ENCODE measurements at regions not wholly inside any gene's neighbourhood (a gene's known extent, or its start where the extent isn't known, plus 50 kb on each side); places are given as distances from the start of the nearest gene placed in this dataset.
A peak's percentile ranks its signal among the peaks of the same experiment; 100 is the strongest.

DNA sequence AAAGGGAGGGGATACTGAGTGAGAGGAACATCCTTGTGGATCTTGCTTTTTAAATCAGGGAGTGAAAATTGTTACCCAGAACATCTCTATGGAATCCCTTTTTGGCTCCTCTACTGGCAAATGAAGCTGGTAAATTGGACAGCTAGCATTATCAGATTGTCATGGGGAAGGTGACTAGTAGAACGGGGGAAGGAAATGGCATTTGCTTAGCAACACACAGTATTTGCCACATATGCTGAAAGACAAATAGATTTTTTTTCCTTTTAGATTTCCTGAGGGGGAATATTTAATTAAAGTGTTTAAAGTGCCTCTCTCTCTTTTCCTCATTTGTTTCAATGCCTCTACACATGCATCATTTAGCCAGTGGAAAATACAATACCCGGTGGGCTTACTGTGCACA is 573.5 kb downstream of the BCKDHB start:
- no peak for DNase-seq

DNA sequence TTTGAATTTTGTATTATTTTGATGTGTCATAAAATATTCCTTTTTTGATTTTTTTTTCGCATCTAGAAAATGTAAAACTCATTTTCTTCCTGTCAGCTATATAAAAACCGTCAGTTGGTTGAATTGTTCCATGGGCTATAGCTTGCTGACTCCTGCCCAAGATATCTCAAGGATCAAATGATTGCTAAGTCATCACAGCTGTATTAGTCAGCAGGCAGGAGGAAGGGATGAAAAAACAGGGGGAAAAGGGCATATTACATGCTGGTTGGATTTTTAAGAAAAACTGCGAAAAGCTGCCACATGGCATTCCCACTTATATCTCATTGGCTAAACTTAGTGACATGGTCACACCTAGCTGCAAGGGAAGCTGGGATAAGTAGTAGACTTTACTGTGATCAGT is 569.9 kb downstream of the BCKDHB start:
- no peak for DNase-seq

DNA sequence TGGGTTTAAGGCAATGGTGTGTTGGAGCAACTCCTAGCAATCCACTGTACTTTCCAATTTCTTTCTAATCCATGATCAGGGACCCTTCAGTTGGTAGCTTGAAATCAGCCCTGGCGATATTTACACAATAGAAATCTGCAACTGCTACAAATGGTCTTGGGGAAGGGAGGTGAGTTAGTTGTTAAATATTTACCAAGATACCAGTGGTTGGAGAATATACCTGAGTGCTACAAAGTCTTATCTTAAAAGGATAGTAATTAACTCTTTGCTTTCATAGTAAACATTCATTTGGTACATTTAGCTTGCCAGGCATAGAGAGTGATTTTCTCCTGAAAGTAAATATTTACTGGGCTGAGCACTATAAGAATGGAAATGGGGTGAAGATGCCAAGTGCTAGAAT is 568.2 kb downstream of the BCKDHB start:
- no peak for DNase-seq

DNA sequence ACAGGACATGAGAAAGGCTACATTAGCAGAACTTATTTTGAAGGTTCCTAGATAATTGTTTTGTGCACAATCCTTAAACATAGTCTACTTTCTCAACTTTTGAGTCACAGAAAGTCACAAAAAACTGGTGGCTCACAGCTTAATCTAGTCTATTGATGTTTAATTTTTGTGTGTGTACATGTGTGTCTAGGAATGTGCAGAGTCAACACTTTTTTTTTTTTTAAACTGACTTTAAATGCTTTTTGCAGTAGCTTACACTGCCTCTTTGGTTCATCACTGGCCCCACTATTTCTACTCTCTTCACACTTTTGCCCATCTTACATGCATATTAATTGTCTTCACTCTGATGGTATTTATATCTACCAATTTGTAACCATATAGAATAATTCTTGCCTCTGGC is 566.9 kb downstream of the BCKDHB start:
- DNase-seq = no peak

DNA sequence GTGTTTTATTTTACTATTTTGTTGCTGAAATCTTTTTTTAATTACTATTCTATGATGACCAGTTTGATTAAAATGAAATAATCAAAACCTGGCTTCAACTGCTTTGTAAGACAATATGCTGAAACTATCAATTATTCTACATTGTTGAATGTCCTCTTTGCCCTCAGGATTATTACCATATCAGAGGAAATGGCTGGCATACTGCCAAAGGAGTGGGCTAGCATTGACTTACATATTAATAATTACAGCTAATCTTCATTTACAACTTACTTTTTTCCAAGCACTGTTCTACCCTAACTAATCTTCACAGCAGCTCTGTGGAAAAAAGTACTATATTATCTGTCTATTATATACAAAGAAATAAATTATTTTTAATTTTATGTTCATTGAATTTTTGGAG is 560.5 kb downstream of the BCKDHB start:
- DNase-seq = no peak

DNA sequence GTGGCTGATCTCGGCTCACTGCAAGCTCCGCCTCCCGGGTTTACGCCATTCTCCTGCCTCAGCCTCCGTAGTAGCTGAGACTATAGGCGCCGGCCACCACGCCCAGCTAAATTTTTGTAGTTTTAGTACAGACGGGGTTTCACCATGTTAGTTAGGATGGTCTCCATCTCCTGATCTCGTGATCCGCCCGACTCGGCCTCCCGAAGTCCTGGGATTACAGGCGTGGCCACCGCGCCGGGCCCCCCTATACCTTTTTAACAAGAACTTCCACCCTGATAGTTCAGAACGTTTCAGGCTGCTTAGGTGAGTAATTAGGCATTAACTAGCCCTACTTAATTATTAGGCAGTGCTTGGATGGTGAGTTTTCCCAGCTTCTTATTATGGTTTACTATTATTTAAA is 552.5 kb downstream of the BCKDHB start:
- DNase-seq = no peak

DNA sequence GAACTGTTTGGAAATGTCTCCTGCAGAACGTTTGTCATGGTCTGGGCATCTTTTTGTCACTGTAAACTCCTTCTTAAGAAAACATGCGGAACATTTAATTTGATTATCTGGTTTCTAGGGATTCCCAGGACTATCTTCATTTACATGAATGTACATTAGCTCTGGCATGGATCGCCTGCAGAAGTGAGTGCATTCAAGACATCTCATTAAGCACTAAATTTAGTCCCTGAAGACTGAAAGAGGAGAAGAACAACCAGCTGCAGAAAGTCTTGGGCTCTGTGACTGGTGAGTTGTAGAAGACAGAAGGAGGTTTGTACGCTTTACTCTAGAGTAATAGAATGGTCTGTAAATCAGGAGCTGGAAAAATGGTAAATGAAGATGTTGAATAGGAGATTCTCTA is 540.7 kb downstream of the BCKDHB start:
- DNase-seq = no peak

DNA sequence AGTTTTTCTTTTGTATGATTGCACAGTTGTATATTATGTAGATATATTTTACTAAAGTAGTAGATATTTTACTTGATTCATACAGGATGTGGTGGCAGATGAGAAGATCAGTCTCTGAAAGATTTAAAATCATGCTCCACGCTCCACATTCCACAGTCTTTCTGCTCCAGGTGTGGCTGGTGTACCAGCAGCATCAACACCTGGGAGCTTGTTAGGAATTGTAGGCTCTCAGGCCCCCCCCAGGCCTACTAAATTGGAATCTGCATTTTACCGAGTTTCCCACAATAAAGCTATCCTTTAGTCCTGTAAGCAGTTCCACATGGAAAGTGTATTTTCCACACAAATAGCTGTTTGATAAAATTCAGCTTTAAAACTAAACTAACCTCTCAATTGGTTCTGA is 537.4 kb downstream of the BCKDHB start:
- no peak for DNase-seq

DNA sequence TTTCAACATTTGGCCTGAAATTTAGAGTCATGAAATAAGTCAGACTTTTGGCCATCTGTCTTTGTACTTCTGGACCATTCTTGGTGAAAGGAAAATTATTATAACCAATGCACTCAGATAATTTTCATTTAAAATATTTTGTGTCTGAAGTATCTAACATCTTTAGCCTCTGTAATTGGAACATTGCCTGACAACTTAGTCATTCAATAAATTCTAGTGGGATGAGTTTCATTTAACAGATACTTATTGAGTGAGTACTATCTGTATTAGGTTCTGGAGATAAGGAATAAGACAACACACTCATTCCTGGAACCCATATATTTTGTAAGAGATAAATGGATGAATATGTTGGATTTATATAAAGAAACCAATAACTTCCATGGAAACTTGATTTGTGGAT is 536.0 kb downstream of the BCKDHB start:
- DNase-seq = no peak

DNA sequence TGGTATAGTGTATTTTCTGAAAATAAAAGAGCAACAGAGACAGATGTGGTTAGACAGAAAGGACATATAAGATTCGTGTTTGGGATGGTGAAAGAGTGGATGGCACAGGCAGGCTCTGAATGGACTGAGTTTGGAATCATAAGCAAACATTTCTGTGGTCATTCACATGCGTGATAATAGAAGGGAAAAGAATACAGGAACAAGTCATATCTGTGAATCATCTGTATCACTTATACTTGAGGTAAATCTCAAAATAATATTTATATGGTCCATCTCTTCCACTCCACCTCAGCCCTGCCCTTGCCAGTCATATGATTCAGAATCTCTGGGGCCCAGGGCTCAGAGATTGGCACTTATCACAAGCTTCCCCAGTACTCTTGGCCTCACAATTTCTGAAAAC is 535.1 kb downstream of the BCKDHB start:
- DNase-seq = no peak

DNA sequence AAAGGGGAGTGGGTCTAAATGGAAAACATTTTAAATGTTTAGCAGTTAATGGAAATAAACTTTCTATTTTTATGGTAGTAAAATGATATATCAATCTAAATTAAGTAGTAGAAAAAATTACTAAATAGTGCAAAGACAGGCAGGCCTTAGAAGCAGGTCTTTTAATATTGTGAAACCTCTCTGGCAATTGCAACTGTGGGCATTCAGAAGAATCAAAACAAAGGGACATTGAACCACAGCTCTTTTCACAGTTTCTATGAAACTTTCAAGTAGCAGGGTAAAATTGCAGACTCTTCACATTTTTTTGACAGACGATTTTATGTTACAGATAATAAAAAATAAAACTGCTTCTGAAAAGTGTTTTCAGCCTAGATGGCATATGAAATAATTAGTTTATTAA is 533.7 kb downstream of the BCKDHB start:
- no peak for DNase-seq

DNA sequence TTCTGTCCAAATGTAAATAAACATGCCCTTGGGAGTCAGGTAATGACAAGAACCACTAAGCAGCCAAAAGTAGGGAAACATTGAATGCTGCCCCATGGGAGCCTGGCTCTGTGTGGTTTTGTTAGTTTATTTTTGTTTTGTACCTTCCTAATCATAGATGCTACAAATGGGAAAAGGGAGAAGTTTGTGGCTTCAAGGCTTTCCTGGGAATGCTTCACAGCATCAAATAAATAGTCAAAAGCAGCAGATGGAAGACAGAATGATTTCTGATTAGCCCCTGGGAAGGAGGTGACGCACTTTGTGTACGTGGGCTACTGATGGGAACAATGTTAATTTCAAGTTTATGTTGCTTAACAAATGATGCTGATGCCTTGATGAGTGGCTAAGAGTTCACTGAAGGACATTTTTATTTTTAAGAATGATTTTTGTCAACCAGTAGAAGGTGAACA is 532.7 kb downstream of the BCKDHB start:
- no peak for DNase-seq

DNA sequence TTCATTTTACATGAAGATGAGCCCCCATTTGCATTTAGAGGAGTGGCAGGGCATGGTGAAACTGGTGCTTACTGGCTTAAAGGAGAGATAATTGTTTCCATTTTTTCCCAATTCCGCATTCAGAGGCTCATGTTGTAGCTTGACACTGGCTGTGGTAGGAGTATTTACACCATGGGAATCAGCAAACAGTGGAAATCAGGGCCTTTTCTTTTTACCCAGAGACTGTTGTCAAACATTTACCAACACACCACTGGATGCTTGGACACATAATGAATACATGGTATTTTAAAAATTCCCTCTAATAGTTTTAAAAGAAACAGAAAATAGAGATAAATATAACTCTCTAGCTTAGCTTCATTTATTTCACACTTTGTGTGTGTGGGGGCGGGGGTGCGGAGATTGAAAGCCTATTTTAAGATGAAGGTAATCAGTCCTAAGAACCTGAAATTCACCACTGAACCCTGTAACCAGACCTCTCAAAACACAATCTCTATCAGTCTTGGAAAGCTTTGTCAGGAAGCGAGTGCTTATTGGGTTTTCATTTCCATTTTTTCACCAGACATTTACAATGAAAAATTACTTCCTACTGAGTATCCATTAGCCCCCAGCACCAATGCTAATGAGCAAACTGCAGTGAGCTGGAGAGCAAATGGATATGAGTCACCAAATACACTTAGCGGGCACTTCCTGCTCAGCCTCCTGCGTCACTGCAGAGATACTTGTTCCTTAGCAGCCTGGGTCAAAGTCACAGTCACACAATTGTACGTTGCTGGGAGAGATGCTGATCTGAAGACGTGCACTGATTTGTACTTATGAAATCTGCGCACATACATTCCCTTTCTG is 532.0 kb downstream of the BCKDHB start:
- DNase-seq = peak; percentile 34

DNA sequence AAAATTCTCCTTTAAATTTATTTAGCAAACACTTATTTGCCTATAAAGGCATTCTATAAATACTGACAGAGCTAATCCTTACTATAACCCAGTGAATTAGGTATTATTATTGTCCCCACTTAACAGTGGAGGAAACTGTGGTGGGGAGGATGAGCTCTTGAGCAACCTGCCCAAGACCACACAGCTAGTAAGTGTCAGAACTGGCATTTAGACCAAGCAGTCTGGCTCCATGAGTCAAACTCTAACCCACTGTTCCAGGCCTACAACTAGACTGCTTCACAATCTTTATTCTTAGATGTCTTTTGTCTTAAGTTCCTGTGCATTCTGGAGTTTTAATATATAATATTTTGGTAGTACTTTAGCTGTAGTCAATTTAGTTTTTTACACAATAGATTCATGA is 530.8 kb downstream of the BCKDHB start:
- DNase-seq = no peak

DNA sequence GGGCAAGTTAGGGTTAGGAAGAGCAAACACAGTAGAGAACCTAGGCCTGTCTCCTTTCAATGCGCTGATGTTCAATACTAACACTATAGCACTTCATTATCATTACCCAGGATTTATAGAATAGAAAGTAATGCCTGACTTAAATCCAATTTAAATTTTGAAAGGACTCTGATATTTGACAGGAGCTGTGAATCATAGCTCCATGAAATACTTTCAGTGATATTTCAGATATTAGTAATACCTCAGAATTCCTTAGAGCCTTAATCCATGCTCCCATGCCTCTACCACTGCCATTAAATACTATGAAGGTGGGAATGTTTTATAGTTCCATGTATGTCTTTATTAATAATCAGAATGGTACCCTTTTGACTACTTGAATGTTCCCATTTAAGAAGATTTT is 530.2 kb downstream of the BCKDHB start:
- DNase-seq = no peak

DNA sequence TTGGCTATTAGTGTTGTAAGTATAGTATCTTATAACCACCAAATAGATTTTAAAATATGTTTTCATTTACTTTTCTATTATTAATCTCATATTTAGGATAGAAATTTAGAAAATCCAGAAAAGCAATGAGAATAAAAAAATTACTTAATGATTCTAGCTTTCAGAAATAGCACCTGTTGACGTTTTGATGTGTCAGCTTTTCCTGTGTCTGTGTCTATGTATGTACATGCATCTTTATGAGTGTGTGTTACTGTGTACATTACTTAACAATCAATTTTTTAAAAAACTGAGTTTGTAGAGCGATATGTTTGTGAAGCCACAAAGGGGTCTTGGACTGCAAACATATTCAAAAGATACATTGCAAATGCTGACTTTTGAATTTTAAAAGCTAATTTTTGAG is 526.9 kb downstream of the BCKDHB start:
- no peak for DNase-seq

DNA sequence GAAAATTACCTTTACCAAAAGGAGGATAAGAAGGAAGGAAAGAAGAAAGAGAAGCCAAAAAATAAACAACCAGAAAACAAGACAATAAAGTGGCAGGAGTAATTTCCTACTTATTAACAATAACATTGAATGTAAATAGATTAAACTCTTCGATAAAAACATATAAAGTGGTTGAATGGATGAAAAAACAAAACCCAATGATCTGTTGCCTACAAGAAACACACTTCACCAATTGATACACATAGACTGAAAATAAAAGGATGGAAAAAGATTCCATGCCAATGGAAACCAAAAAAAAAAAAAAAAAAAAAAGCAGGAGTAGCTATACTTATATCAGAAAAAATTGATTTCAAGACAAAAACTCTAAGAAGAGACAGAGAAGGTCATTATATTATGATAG is 518.9 kb downstream of the BCKDHB start:
- DNase-seq = no peak

DNA sequence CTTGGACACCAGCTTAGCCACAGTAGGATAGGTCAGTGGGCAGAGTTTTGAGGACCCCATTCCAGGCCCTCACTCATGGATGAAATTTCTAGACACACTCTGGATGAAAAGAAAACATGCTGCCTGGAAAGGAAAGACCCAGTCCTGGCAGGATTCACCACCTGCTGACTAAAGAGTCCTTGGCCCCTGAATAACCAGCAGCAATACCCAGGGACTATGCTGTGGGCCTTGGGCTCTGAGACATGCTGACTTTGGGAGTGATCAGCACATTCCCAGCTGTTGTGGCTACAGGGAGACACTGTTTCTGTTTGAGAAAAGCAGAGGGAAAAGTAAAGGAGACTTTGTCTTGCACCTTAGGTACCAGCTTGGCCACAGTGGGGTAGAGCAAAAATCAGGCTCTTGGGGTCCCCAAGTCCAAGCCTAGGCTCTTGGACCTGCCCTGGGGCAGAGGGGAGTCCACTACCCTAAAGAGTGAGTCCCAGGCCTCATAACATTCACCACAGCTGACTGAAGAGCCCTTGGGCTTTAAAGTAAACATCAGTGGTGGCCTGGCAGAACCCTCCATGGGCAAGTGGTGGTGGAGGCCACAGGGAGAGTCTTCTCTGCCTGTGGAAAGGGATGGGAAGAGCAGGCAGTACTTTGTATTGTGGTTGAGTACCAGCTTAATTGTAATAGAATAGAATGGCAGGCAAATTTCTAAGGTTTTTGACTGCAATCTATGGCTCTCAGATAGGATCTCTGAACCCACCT is 516.8 kb downstream of the BCKDHB start:
- no peak for DNase-seq

DNA sequence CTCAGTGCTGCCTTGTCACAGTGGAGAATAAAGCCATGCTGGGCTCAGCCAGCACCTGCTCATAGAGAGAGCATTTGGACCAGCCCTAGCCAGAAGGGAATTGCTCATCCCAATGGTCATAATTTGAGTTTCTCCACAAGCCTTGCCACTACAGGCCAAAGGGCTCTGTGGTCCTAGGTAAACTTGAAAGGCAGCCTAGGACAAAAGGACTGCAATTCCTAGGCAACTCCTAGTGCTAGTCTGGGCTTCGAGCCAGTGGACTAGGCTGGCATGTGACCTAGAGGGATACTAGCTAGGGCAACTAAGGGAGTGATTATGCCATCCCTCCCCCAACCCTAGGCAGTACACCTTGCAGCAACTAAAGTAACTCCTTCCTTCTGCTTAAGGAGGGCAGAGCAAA is 516.2 kb downstream of the BCKDHB start:
- no peak for DNase-seq

DNA sequence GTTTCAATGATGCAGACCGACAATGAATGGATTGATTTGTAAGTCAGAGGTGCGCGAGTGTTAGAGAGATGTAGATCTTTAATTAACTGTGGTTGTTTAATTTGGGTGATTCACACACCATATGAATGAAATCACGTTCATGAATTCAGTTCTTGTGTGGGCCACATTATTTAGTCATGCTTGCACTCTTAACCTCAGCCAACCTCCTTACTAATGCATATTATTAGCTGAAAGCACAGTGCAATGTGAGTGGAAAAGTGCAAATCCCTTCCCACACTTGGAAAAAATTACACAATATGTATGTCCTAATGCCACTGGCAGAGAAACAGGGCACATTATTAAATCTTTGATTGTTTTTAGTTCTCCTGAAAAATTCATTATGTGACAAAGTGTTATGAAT is 512.5 kb downstream of the BCKDHB start:
- no peak for DNase-seq

DNA sequence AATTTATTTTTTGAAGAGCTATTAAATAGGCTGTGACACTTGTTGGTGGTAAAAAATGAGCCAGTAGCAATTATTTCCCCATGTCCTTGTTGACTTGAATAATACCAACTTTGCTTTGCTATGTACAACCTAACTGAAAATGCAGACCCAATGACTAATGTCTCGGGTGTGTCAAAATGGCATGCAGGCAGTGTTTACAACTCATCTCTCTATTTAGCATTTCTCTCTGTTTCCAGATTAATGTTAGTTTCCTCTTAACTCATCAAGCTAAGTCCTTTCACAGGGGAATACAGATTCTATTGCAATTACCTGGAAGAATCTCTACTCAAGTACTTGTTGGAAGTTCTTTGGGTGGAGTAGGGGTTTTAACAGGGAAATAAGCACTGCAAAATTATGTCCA is 504.4 kb downstream of the BCKDHB start:
- no peak for DNase-seq

DNA sequence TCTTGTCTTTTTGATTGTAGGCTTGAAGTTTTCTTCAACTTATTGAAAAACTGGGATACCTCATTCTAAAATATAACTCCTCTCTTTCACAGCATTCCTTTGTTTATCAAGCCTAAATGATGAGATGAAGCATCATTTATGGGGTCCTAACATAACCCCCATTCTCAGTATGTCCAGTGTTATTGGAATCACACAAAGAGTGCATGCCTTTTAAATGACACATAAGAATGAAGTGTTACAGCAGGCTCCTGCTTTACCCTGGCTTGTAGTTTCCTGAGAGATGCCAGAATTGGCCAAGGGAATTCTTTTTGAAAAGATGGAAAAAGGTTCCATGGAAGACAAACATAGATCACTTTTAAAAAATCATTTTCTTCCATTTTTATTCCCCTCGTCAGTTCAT is 502.4 kb downstream of the BCKDHB start:
- no peak for DNase-seq

DNA sequence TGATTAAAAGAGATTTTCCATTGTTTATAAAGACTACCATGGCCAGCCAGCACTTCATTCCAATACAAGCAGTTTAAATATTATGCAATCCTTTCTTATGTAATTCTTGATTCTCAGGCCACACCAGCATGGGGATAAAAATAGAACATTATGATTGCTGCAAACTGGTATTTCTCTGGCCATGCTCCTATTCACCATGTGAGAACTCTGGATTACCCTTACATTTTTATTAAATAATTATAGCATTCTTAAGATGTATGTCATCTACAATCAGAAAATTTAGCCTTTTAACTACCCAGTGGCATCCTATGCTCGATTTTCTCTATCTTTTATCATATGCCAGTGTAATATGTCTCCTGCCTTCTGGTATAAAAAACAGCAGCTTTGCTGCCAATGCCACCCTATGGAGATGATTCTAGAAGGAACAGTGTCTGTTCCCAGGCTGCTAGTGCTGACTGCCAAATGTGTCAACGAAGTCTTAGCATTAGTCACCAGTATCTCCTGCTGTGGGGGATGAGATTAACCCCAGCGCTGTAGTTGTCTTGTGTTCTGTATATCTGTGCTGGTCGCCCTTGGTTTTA is 501.4 kb downstream of the BCKDHB start:
- DNase-seq = no peak

Measured in NCI-H345 (cell line).